HG03575 (cell line): ENCODE measurements at regions not wholly inside any gene's neighbourhood (a gene's known extent, or its start where the extent isn't known, plus 50 kb on each side); places are given as distances from the start of the nearest gene placed in this dataset.

Experiments used
- ATAC-seq: cut with Tn5 transposase; IDR thresholded peaks from one replicate; pipeline ENCODE4 v1.9.1; 2021; ENCODE audit not compliant: unreplicated experiment, insufficient number of reproducible peaks, low FRiP score; ENCODE audit errors: extremely low read depth

- no peak for ATAC-seq
These were observed 159.6 kb upstream of the NUDT6 start for GRCh38 chr4:123081971-123082370.

GRCh38 chr4:123083646-123084045 is 161.2 kb upstream of the NUDT6 start:
- ATAC-seq: no peak

GRCh38 chr4:123088501-123088900 is 166.1 kb upstream of the NUDT6 start:
- no peak for ATAC-seq

GRCh38 chr4:123090886-123091285 is 168.5 kb upstream of the NUDT6 start:
- no peak for ATAC-seq

GRCh38 chr4:123092586-123092985 is 170.2 kb upstream of the NUDT6 start:
- no peak for ATAC-seq

- ATAC-seq: no peak
These were observed 170.8 kb upstream of the NUDT6 start for GRCh38 chr4:123093236-123093635.

GRCh38 chr4:123096038-123096437 is 173.6 kb upstream of the NUDT6 start:
- ATAC-seq: no peak

- ATAC-seq: no peak
These were observed 180.6 kb upstream of the NUDT6 start for GRCh38 chr4:123102897-123103471.

- ATAC-seq: no peak
These were observed 182.1 kb upstream of the NUDT6 start for GRCh38 chr4:123104310-123105025.

GRCh38 chr4:123105026-123105420 is 182.6 kb upstream of the NUDT6 start:
- no peak for ATAC-seq

- ATAC-seq: no peak
These were observed 184.3 kb upstream of the NUDT6 start for GRCh38 chr4:123106747-123107146.

GRCh38 chr4:123107444-123108252 is 185.3 kb upstream of the NUDT6 start:
- no peak for ATAC-seq

GRCh38 chr4:123109139-123109538 is 186.7 kb upstream of the NUDT6 start:
- no peak for ATAC-seq

- no peak for ATAC-seq
These were observed 187.8 kb upstream of the NUDT6 start for GRCh38 chr4:123110147-123110546.

- no peak for ATAC-seq
These were observed 188.3 kb upstream of the NUDT6 start for GRCh38 chr4:123110685-123111084.

GRCh38 chr4:123113155-123113554 is 190.8 kb upstream of the NUDT6 start:
- no peak for ATAC-seq

GRCh38 chr4:123114084-123114914 is 191.9 kb upstream of the NUDT6 start:
- ATAC-seq: no peak

GRCh38 chr4:123114915-123115756 is 192.7 kb upstream of the NUDT6 start:
- no peak for ATAC-seq
